Erythroblast (primary cell): ENCODE measurements at regions not wholly inside any gene's neighbourhood (a gene's known extent, or its start where the extent isn't known, plus 50 kb on each side); places are given as distances from the start of the nearest gene placed in this dataset.
"Not testable (repeated sequence)": the region's sequence is repeated elsewhere in the genome, so short reads cannot be mapped to it uniquely, and the experiment has no call there.

ENCODE experiments used
- DNase-seq, 2 experiments: peaks; one replicate each; lab custom pipeline; 2025; lab: John Stamatoyannopoulos, UW
- GATA1 ChIP-seq: IDR thresholded peaks from 2 replicates; pipeline ENCODE4 v1.6.1; 2011; ENCODE audit warnings: low read depth, mild to moderate bottlenecking, control low read depth, low read length, moderate library complexity
- POLR2A ChIP-seq: IDR thresholded peaks from 2 replicates; pipeline ENCODE4 v1.6.1; 2011; ENCODE audit warnings: mild to moderate bottlenecking, low read length

DNA sequence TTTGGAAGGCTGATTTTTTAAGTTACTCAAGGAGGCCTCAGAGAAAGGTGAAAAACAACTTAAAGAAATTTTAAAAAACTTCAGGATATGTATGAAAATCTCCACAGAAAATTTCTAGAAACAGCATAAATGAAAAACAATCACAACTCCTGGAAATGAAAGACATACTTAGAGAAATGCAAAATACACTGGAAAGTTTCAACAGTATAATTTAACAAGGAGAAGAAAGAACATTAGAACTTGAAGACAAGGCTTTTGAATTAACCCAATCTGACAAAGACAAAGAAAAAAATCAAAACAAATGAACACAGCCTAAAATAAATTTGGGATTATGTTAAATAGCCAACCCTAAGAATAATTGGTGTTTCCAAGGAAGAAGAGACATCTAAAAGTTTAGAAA lies 300.5 kb downstream of the ANTXR2 start:
- TF ChIP-seq GATA1, result no peak
- TF ChIP-seq POLR2A, result no peak
- DNase-seq, result no peak

DNA sequence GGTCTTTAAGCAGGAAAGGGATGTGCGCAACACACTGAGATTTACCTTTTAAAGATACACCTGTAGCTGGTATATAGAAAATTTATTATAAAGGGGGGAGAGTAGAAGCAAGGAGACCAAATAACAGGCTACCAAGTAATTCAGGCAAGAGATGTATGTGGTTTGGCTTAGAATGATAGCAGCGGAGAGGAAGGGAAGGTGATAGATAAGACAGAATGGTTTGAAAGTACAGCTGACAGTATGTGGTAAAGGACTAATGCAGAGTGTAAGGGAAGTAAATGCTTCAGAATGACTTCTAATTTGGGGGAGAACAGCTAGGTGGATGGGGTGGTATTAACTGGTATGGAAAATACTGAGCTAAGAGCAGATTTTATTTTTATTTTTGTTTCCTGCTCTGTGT lies 308.9 kb downstream of the ANTXR2 start:
- TF ChIP-seq POLR2A (no peak), GATA1 (no peak)
- DNase-seq, result no peak

DNA sequence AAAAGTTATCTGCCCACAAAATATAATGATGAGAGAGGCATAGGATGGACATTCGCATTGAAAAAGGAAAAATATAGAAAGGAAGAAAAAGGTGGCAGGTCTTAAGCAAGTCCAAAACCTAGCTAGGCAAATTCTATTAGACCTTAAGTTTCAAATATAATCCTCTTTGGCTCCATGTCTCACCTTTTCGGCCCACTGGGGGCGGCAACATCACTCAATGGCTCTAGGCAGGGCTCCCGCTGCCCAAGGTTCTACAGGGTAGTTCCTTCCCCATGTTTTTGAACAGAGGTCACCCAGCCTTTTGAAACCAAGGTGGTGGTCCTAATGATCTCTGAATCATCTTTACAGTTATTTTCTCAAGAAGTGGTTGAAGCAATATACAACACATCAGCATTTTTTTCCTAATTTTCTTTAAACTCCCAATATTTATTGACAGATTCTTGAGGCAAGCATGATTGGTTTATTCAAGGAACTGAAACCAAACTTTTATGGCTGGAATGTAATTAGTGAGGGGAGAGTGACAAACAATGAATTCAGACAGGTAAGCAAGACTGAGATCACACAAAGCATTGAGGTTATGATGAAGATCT lies 309.4 kb downstream of the ANTXR2 start:
- no peak for DNase-seq
- TF ChIP-seq GATA1, result no peak

DNA sequence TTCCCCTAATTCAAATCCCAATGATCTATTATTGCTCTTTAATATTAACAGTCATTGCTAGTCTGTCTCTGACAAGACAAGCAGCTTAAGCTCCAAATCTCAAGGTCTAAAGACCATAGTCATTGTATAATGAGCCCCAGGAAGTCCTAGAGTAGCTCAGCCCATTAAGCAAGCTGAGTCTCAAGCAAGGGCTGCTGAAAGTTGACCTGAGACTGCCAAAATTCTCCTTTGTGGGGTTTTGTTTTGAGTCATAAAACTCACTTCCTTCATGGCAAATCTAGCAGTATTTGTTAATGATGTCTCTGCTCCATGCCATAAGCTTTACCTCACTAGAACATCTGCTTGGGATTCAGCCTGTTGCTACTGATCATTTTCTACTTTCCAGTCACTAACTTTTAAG lies 313.2 kb downstream of the ANTXR2 start:
- TF ChIP-seq GATA1 (no peak), POLR2A (no peak)
- no peak for DNase-seq

DNA sequence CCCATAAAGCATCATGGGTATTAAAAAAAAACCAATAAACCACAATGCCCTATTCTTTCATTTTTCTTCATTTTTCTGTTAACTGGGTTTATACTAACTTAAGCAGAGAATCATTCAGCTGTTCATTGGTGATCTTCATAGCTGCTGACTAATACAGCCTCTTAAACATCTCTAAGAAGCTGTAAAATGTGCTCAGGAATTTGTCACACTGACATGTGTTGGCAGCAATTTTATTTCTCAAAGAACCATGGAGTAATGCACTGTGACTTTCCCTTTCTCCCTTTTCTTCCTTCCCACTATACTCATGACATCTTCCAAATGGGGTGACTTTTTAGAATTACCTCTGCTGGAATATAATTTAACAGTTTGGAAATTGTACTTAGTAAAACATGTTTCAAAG lies 315.4 kb downstream of the ANTXR2 start:
- no peak for DNase-seq
- no peak for TF ChIP-seq POLR2A
- TF ChIP-seq GATA1, result no peak

DNA sequence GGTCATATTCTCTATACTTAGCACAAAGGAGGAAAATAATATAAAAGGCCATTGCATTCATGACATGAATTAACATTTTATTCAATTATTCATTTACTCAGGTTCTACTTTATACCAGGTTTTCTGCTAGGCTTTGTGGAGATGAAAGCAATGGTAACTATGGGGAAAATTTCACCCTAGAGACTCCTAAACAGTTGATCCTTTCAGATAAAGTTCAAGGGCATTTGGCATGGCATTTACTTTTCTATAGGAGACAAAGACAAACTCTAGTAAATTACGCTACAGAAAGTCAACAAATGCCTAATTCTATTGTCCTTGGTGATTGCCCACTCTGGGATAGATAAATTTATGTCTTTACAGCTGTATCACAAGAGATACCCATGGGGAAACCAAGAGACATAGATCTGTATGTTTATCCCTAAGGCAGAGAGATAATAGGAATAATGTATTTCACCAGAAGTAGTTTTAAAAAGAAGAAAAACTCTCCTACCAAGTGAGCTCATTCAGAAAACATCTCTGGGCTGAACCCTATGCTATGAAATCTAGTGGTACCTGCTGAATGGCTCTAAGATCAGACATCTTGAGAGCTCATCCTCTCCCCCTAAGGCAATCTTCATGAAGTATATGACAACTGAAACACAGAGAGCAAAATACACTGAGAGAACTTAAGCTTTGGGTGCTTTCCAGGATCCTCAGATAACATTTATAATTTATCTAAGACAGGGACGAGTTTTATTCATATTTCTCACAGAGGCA lies 316.7 kb downstream of the ANTXR2 start:
- no peak for DNase-seq
- TF ChIP-seq GATA1, result no peak
- TF ChIP-seq POLR2A, result no peak

DNA sequence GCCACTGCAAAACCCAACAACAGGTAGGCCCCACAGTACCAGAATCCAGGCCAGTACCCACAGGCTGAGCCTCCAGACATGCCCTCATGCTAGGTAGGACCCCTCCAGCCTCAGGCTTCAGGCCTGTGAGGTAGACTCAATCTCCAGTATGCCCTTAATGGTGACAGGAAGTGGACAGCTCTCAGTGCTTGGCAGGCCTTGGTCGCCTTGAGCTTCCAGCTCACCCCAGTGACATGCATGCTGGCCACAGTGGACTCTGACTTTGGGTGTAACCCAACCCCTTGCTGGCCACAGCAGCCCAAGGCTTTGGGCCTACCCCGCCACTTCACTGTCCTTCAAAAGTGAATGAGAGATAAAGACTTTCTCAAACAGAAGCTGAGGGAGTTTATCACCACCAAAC lies 324.2 kb downstream of the ANTXR2 start:
- TF ChIP-seq POLR2A, result no peak
- TF ChIP-seq GATA1, result no peak
- no peak for DNase-seq

DNA sequence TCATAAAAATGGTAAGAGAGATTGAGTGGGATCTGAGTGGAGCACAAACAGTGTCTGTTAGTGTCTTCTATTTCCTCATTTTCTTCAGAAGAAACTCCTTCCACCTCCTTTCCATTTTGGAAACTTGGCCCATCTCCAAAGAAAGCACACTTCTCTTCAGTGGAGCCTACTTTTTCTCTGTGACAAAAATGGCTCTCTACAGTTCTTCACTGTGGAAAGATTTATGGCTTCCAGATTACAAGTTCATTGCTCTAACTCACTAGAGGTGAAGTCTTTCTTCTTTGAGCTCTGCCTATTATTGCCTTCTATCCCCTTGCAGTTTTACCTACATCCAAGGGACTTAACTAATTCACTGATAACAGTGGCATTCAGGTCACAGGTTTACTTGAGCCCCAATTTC lies 325.8 kb downstream of the ANTXR2 start:
- no peak for DNase-seq
- no peak for TF ChIP-seq POLR2A
- no peak for TF ChIP-seq GATA1

DNA sequence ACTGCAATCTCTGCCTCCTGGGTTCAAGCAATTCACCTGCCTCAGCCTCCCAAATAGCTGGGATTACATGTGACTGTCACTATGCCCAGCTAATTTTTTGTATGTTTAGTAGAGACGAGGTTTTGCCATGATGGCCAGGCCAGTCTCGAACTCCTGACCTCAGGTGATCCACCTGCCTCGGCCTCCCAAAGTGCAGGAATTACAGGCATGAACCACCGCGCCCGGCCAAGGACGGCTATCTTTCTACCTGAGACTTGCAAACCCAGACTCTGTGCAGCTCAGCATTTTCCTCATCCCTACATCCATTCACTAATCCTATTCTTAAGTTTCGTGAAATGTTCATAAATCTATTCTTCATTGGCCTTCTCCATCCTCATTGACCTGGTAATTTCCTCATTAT lies 330.0 kb downstream of the ANTXR2 start:
- TF ChIP-seq POLR2A (no peak), GATA1 (no peak)
- DNase-seq, result no peak

DNA sequence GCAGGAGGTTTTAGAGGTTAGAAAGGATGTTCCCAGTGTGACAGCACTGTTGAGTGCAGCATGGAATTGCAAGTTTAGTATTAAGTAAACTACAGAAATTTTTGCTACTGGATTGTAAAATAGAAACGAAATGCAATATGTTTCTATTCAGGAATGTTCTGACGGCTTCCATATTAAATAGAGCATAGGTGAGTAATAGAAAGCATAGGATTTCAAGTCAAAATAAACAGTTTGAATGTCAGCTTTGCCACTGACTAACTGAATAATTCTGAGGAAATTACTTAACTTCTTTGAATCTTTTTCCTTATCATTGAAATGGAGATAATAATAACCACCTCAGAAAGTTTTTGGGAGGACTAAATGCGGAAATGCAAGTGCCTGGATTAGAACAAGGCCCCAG lies 331.9 kb upstream of the GK2 start:
- TF ChIP-seq GATA1, result no peak
- no peak for TF ChIP-seq POLR2A

DNA sequence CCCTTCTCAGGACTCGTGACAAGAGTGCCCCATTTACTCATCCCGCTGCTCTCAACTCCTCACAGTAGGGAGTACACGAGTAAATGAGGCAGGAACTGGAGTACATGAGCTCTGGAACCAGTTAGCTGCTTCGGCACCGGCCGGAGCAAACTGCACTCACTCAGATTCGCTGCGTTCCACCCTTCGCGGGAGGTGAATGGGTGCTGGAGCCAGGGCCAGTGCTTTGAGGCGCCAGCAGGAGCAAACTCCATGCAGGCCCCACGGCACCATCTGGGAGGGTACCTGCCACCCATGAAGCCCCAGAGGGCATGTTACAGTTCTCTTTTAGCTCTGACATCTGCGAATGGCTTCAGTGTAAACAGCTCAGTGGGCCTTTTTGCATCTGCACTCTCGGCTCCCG lies 315.5 kb upstream of the GK2 start:
- no peak for TF ChIP-seq GATA1
- DNase-seq, result no peak

More for the DNA sequence above, 331.9 kb upstream of the GK2 start:
- no peak for DNase-seq

DNA sequence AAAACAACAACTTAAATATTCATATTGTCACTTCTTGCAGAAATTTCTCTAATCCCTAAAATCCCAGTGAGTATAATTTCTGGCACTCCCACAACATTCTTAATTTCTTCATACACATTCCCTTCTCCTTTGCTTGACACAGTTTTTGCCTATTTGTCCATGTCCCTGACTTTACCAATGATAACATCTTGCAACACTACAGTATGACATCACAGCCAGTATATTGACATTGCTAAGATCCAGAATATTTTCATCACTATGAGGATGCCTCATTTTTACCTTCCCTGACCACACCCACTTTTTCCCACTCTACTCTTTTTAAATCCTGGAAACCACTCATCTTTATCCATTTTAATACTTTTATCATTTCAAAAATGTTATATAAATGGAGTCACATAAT lies 292.3 kb upstream of the GK2 start:
- no peak for DNase-seq
- TF ChIP-seq POLR2A, result no peak
- TF ChIP-seq GATA1, result no peak

DNA sequence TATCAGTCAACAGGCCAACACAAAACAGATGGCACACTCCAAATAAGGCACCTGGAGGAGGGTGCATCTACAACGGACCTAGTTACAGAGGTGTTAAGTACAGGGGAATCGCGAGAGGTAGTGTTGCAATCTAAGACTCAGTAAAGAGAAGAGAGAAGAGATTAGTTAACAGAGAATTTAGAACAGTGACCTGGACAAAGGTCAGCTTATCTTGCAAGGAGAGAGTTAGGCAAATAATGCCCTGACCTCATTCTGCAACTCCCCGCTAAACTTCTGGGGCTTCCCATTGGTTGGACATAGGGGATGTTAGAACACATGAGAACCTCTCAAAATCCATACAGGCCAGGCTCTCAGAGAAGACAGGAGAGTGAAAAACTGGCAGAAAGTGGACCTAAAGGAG lies 289.4 kb upstream of the GK2 start:
- no peak for TF ChIP-seq POLR2A
- no peak for TF ChIP-seq GATA1
- no peak for DNase-seq

DNA sequence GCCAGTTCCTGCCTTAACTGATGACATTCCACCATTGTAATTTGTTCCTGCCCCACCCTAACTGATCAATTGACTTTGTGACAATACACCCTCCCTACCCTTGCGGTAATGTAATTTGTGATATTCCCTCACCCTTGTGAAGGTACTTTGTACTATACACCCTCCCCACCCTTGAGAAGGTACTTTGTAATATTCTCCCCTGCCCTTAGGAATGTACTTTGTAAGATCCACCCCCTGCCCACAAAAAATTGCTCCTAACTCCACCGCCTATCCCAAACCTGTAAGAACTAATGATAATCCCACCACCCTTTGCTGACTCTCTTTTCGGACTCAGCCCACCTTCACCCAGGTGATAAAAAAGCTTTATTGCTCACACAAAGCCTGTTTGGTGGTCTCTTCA lies 288.5 kb upstream of the GK2 start:
- not testable (repeated sequence) for DNase-seq

DNA sequence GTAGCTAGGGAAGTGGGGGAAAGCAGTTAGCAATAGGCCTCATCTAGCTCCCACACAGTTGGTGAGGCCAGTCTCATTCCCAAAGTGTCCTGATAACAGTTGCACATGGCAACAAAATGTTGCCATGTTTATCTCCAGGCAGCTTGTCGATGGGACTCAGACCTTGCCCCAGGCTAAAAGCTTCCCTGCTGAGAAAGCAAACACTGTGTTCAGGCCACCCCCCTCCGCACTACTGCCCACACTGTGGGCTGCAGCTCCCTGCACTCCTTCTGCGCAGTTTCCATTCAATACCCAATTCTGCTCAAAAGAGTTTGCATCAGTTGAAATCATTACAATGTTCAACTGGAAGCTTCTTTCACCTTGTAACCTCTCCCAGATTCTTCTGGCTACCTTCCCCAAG lies 287.8 kb upstream of the GK2 start:
- TF ChIP-seq GATA1 (no peak), POLR2A (no peak)
- no peak for DNase-seq
